H9 (cell line): ENCODE measurements at regions not wholly inside any gene's neighbourhood (a gene's known extent, or its start where the extent isn't known, plus 50 kb on each side); places are given as distances from the start of the nearest gene placed in this dataset.

Source experiments
- DNase-seq: peaks from one replicate; pipeline ENCODE4 v3.0.0-alpha.2; 2017
- H2AFZ ChIP-seq: one replicate; pipeline ENCODE4 v1.6.1; 2013; ENCODE audit warnings: mild to moderate bottlenecking, low read length, control low read depth, moderate library complexity
- H2AK5ac ChIP-seq: 2 replicates; pipeline ENCODE4 v1.6.1; 2013; ENCODE audit warnings: low read length, control low read depth, mixed read lengths; ENCODE audit not compliant: insufficient read length
- H2BK120ac ChIP-seq: one replicate; pipeline ENCODE4 v1.6.1; 2013; ENCODE audit warnings: low read depth, mild to moderate bottlenecking, low read length, control low read depth, inconsistent platforms; ENCODE audit not compliant: poor library complexity, severe bottlenecking
- H2BK12ac ChIP-seq: 2 replicates; pipeline ENCODE4 v1.6.1; 2013; ENCODE audit warnings: low read length, control low read depth, mixed read lengths, low read depth; ENCODE audit not compliant: insufficient read length
- H2BK15ac ChIP-seq: 2 replicates; pipeline ENCODE4 v1.6.1; 2013; ENCODE audit warnings: low read depth, low read length, control low read depth
- H2BK20ac ChIP-seq: one replicate; pipeline ENCODE4 v1.6.1; 2013; ENCODE audit warnings: low read depth, mild to moderate bottlenecking, low read length, control low read depth, inconsistent platforms; ENCODE audit not compliant: poor library complexity, severe bottlenecking
- H2BK5ac ChIP-seq: 2 replicates; pipeline ENCODE4 v1.6.1; 2013; ENCODE audit warnings: low read length, control low read depth, mixed read lengths; ENCODE audit not compliant: insufficient read length
- H3K14ac ChIP-seq: 2 replicates; pipeline ENCODE4 v1.6.1; 2013; ENCODE audit warnings: low read length, control low read depth; ENCODE audit not compliant: insufficient read depth
- H3K18ac ChIP-seq: 2 replicates; pipeline ENCODE4 v1.6.1; 2013; ENCODE audit warnings: low read depth, mild to moderate bottlenecking, mixed read lengths, low read length, control low read depth; ENCODE audit not compliant: insufficient read length
- H3K23ac ChIP-seq: 2 replicates; pipeline ENCODE4 v1.6.1; 2013; ENCODE audit warnings: low read length, control low read depth, mixed read lengths, low read depth; ENCODE audit not compliant: insufficient read length
- H3K23me2 ChIP-seq: 2 replicates; pipeline ENCODE4 v1.6.1; 2013; ENCODE audit warnings: low read depth, mild to moderate bottlenecking, mixed read lengths, low read length, control low read depth; ENCODE audit not compliant: insufficient read length, poor library complexity, severe bottlenecking
- H3K27ac ChIP-seq: 2 replicates; pipeline ENCODE4 v1.5.1; 2013; ENCODE audit warnings: low read length, control low read depth, mixed read lengths, low read depth; ENCODE audit not compliant: insufficient read length
- H3K27me3 ChIP-seq: 2 replicates; pipeline ENCODE4 v1.6.1; 2013; ENCODE audit warnings: low read length, control low read depth, inconsistent platforms; ENCODE audit not compliant: insufficient read depth
- H3K4ac ChIP-seq: 2 replicates; pipeline ENCODE4 v1.6.1; 2013; ENCODE audit warnings: low read depth, mild to moderate bottlenecking, control low read depth, inconsistent platforms, low read length, moderate library complexity
- H3K4me1 ChIP-seq: 2 replicates; pipeline ENCODE4 v1.6.1; 2013; ENCODE audit warnings: low read length, control low read depth, inconsistent platforms; ENCODE audit not compliant: insufficient read depth
- H3K4me2 ChIP-seq: 2 replicates; pipeline ENCODE4 v1.6.1; 2013; ENCODE audit warnings: low read length, control low read depth, mixed read lengths; ENCODE audit not compliant: insufficient read length, insufficient read depth
- H3K56ac ChIP-seq: 2 replicates; pipeline ENCODE4 v1.6.1; 2013; ENCODE audit warnings: low read depth, mild to moderate bottlenecking, mixed read lengths, low read length, control low read depth; ENCODE audit not compliant: insufficient read length
- H3K79me1 ChIP-seq: 2 replicates; pipeline ENCODE4 v1.6.1; 2013; ENCODE audit warnings: low read depth, mild to moderate bottlenecking, moderate library complexity, low read length, control low read depth, inconsistent platforms; ENCODE audit not compliant: insufficient read depth, poor library complexity, severe bottlenecking
- H3K79me2 ChIP-seq: 2 replicates; pipeline ENCODE4 v1.6.1; 2013; ENCODE audit warnings: low read length, control low read depth, inconsistent platforms; ENCODE audit not compliant: insufficient read depth
- H3K9ac ChIP-seq: 2 replicates; pipeline ENCODE4 v1.6.1; 2013; ENCODE audit warnings: low read length, control low read depth, mixed read lengths; ENCODE audit not compliant: insufficient read length; ENCODE audit errors: extremely low read depth
- H3K9me3 ChIP-seq: one replicate; pipeline ENCODE4 v1.6.1; 2013; ENCODE audit warnings: low read depth, low read length, inconsistent platforms; ENCODE audit not compliant: control insufficient read depth
- H3T11ph ChIP-seq: one replicate; pipeline ENCODE4 v1.6.1; 2013; ENCODE audit warnings: mild to moderate bottlenecking, low read length, control low read depth, inconsistent platforms
- H4K20me1 ChIP-seq: one replicate; pipeline ENCODE4 v1.6.1; 2013; ENCODE audit not compliant: control insufficient read depth, insufficient read length, insufficient read depth
- H4K5ac ChIP-seq: 2 replicates; pipeline ENCODE4 v1.6.1; 2013; ENCODE audit warnings: low read depth, mild to moderate bottlenecking, mixed read lengths, low read length, control low read depth; ENCODE audit not compliant: insufficient read length
- H4K8ac ChIP-seq: replicated peaks from 2 replicates; pipeline ENCODE4 v1.6.1; 2013; ENCODE audit warnings: low read length, control low read depth, mixed read lengths, low read depth; ENCODE audit not compliant: insufficient read length
- H4K91ac ChIP-seq: 2 replicates; pipeline ENCODE4 v1.6.1; 2013; ENCODE audit warnings: low read depth, mild to moderate bottlenecking, moderate library complexity, mixed read lengths, low read length, control low read depth; ENCODE audit not compliant: insufficient read length
- H3K27ac Mint-ChIP-seq, 3 experiments: 2 replicates in 2 of 3; 3 replicates in 1 of 3; pipeline ENCODE4 v1.8.0; 2020 to 2021; ENCODE audit warnings: mixed read lengths in 3 of 3, mild to moderate bottlenecking in 1 of 3, moderate library complexity in 1 of 3
- H3K27me3 Mint-ChIP-seq: 2 replicates; pipeline ENCODE4 v1.8.0; 2021; ENCODE audit warnings: low read depth, mild to moderate bottlenecking, moderate library complexity, mixed read lengths
- H3K36me3 Mint-ChIP-seq, 3 experiments: 2 replicates in 2 of 3; 3 replicates in 1 of 3; pipeline ENCODE4 v1.8.0; 2020 to 2021; ENCODE audit warnings: low read depth in 3 of 3, mixed read lengths in 3 of 3; ENCODE audit not compliant: insufficient read depth in 1 of 3
- H3K4me1 Mint-ChIP-seq, 2 experiments: 2 replicates each; pipeline ENCODE4 v1.8.0; 2020; ENCODE audit warnings: mixed read lengths in 2 of 2
- H3K4me3 Mint-ChIP-seq, 2 experiments: 2 replicates in 1 of 2; 3 replicates in 1 of 2; pipeline ENCODE4 v1.8.0; 2020 to 2021; ENCODE audit warnings: mild to moderate bottlenecking in 2 of 2, mixed read lengths in 2 of 2, moderate library complexity in 1 of 2
- H3K9me3 Mint-ChIP-seq, 2 experiments: 2 replicates in 1 of 2; 3 replicates in 1 of 2; pipeline ENCODE4 v1.8.0; 2020; ENCODE audit warnings: mild to moderate bottlenecking in 2 of 2, mixed read lengths in 2 of 2, moderate library complexity in 1 of 2
- WGBS: extraction: QIAGEN DNeasy Blood & Tissue Kit; methylation state at CpG from one replicate; pipeline ENCODE4 v1.1.7; 2013; ENCODE audit warnings: missing lambda C conversion rate, low lambda C conversion rate, mixed read lengths; ENCODE audit not compliant: insufficient read length; ENCODE audit errors: extremely low coverage; 5-methylcytosine and 5-hydroxymethylcytosine counted together
- TF ChIP-seq, protein P1 (sequence below): fragments of 200-600 bp; sonication (generic); conservative IDR thresholded peaks from 3 replicates; pipeline ENCODE4 v1.8.0; 2021; ENCODE audit warnings: antibody characterized with exemption, mild to moderate bottlenecking

DNA sequence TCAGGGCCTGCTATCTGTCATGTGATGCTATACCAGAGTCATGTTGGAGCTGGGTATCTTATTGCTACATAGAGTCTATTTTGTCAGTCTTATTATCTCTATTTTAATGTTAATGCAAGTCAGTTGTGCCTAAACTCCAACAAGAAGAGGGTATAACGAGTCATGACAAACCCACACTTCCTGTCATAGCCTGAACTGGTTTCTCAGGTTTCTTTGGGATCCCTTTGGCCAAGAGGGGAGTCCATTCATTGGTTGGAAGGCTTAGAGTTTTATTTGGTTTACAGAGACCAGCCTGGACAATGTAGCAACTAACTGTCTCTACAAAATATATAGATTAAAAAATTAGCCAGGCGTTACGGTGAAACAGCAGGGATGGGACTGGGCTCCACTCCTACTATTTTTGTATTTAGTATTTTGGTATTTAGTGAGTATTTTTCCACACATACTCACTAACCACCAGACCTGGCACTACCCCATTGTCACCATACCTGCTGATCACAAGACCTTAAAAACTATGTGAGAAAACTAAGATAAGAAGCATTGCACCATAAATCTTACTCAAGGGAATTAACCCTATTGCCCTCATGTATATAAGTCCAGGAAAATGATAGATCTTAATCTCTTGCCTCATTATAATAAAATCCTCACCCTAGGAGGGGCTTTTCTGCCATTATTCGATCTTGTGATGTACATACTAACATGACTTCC, 387.5 kb downstream of the IPO8 start:
- no peak for DNase-seq
- H3K9me3 ChIP-seq, result peaks cover 5% of the 10 kb centered on the region
- H2BK12ac ChIP-seq, result no peak overlapping the region
- no peak overlapping the region for H2BK15ac ChIP-seq
- H3T11ph ChIP-seq, result no peak overlapping the region
- Mint-ChIP-seq H3K4me3 (no peak overlapping the region), H3K9me3 (peaks cover 4% of the 10 kb centered on the region in 2 experiments; a peak in 4 of 5 replicates), H3K4me1 (peaks cover 6 to 7% of the 10 kb centered on the region in 2 experiments; a peak in 3 of 4 replicates), H3K27ac (no peak overlapping the region), H3K27me3 (no peaks in the 10 kb centered on the region), H3K36me3 (peaks cover 0 to 3% (median 2%) of the 10 kb centered on the region in 3 experiments; a peak in 2 of 7 replicates)
- no peak overlapping the region for H3K56ac ChIP-seq
- no peaks in the 10 kb centered on the region for H4K20me1 ChIP-seq
- H3K4me2 ChIP-seq, result no peak overlapping the region
- no peak overlapping the region for H2BK20ac ChIP-seq
- H3K14ac ChIP-seq, result no peak overlapping the region
- H4K8ac ChIP-seq, result no peak overlapping the region
- no peak overlapping the region for H4K91ac ChIP-seq
- TF ChIP-seq, protein P1, sequence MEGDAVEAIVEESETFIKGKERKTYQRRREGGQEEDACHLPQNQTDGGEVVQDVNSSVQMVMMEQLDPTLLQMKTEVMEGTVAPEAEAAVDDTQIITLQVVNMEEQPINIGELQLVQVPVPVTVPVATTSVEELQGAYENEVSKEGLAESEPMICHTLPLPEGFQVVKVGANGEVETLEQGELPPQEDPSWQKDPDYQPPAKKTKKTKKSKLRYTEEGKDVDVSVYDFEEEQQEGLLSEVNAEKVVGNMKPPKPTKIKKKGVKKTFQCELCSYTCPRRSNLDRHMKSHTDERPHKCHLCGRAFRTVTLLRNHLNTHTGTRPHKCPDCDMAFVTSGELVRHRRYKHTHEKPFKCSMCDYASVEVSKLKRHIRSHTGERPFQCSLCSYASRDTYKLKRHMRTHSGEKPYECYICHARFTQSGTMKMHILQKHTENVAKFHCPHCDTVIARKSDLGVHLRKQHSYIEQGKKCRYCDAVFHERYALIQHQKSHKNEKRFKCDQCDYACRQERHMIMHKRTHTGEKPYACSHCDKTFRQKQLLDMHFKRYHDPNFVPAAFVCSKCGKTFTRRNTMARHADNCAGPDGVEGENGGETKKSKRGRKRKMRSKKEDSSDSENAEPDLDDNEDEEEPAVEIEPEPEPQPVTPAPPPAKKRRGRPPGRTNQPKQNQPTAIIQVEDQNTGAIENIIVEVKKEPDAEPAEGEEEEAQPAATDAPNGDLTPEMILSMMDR, result no peak
- H2AK5ac ChIP-seq, result no peak overlapping the region
- no peaks in the 10 kb centered on the region for H3K27me3 ChIP-seq
- no peak overlapping the region for H2AFZ ChIP-seq
- WGBS, result no CpG with 5 or more reads among the region's 4 CpGs
- H2BK120ac ChIP-seq, result no peak overlapping the region
- no peak overlapping the region for H2BK5ac ChIP-seq
- H3K79me1 ChIP-seq, result no peaks in the 10 kb centered on the region
- no peak overlapping the region for H4K5ac ChIP-seq
- H3K4ac ChIP-seq, result no peak overlapping the region
- H3K18ac ChIP-seq, result no peak overlapping the region
- H3K23me2 ChIP-seq, result no peaks in the 10 kb centered on the region
- H3K23ac ChIP-seq, result no peak overlapping the region
- H3K79me2 ChIP-seq, result no peaks in the 10 kb centered on the region
- H3K4me1 ChIP-seq, result no peaks in the 10 kb centered on the region; the same call in 1 of the 2 replicates
- no peak overlapping the region for H3K27ac ChIP-seq
- H3K9ac ChIP-seq, result no peak overlapping the region
